HL-60 (cell line): ENCODE measurements at regions not wholly inside any gene's neighbourhood (a gene's known extent, or its start where the extent isn't known, plus 50 kb on each side); places are given as distances from the start of the nearest gene placed in this dataset.
"Not testable (repeated sequence)": the region's sequence is repeated elsewhere in the genome, so short reads cannot be mapped to it uniquely, and the experiment has no call there.

Experiments used
- DNase-seq, 2 experiments: peaks; one replicate each; pipeline ENCODE4 v3.0.0-alpha.2; 2010 to 2020; ENCODE audit warnings: low read depth in 1 of 2, low spot score in 1 of 2
- H3K27ac ChIP-seq: fragments of 250-450 bp; sonication (Bioruptor Pico); replicated peaks from 2 replicates; pipeline ENCODE4 v1.5.1; 2020; ENCODE audit warnings: mild to moderate bottlenecking, moderate library complexity
- H3K27me3 ChIP-seq: fragments of 250-450 bp; sonication (Bioruptor Pico); 2 replicates; pipeline ENCODE4 v1.5.1; 2021; ENCODE audit warnings: mild to moderate bottlenecking, moderate library complexity; ENCODE audit not compliant: insufficient read depth, poor library complexity, severe bottlenecking
- H3K4me3 ChIP-seq: replicated peaks from 2 replicates; pipeline ENCODE4 v1.5.1; 2011; ENCODE audit warnings: mild to moderate bottlenecking, control low read depth, low read length; ENCODE audit not compliant: insufficient read depth
- GABPA ChIP-seq: IDR thresholded peaks from 2 replicates; pipeline ENCODE4 v1.6.1; 2012; ENCODE audit warnings: low read depth
- POLR2AphosphoS5 ChIP-seq: IDR thresholded peaks from 2 replicates; pipeline ENCODE4 v1.6.1; 2012; ENCODE audit warnings: low read depth
- SPI1 ChIP-seq: IDR thresholded peaks from 2 replicates; pipeline ENCODE4 v1.6.1; 2012; ENCODE audit warnings: low read depth, mild to moderate bottlenecking, borderline replicate concordance
- TF ChIP-seq, protein P1 (sequence below): IDR thresholded peaks from 2 replicates; pipeline ENCODE4 v1.6.1; 2012; ENCODE audit warnings: low read depth; ENCODE audit not compliant: insufficient replicate concordance
- TF ChIP-seq, protein P2 (sequence below): IDR thresholded peaks from one replicate; pipeline ENCODE4 v1.5.1; 2011; ENCODE audit warnings: low read length, control low read depth, inconsistent platforms; ENCODE audit not compliant: insufficient read depth

DNA sequence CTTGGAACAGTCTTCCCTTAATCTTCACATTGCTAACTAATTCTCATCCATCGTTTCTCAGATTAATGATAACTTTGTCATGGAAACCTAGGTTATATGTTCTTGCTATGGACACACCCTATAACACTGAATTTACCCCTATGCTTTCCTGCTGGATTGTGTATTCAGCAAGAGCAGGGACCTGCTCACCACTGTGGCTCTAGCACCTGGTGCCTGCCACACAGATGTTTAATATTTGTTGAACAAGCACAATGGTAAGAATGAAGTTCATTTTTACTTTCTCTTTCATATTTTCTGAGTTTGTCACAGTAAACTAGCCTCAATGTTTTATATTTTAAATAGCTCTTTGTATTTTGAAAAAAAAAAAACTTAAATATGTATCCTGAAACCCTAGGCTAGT is 734.0 kb upstream of the DIAPH2 start:
- TF ChIP-seq, protein P1, sequence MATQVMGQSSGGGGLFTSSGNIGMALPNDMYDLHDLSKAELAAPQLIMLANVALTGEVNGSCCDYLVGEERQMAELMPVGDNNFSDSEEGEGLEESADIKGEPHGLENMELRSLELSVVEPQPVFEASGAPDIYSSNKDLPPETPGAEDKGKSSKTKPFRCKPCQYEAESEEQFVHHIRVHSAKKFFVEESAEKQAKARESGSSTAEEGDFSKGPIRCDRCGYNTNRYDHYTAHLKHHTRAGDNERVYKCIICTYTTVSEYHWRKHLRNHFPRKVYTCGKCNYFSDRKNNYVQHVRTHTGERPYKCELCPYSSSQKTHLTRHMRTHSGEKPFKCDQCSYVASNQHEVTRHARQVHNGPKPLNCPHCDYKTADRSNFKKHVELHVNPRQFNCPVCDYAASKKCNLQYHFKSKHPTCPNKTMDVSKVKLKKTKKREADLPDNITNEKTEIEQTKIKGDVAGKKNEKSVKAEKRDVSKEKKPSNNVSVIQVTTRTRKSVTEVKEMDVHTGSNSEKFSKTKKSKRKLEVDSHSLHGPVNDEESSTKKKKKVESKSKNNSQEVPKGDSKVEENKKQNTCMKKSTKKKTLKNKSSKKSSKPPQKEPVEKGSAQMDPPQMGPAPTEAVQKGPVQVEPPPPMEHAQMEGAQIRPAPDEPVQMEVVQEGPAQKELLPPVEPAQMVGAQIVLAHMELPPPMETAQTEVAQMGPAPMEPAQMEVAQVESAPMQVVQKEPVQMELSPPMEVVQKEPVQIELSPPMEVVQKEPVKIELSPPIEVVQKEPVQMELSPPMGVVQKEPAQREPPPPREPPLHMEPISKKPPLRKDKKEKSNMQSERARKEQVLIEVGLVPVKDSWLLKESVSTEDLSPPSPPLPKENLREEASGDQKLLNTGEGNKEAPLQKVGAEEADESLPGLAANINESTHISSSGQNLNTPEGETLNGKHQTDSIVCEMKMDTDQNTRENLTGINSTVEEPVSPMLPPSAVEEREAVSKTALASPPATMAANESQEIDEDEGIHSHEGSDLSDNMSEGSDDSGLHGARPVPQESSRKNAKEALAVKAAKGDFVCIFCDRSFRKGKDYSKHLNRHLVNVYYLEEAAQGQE: no peak
- TF ChIP-seq GABPA: no peak
- TF ChIP-seq POLR2AphosphoS5: no peak
- no peak for TF ChIP-seq SPI1
- TF ChIP-seq, protein P2, sequence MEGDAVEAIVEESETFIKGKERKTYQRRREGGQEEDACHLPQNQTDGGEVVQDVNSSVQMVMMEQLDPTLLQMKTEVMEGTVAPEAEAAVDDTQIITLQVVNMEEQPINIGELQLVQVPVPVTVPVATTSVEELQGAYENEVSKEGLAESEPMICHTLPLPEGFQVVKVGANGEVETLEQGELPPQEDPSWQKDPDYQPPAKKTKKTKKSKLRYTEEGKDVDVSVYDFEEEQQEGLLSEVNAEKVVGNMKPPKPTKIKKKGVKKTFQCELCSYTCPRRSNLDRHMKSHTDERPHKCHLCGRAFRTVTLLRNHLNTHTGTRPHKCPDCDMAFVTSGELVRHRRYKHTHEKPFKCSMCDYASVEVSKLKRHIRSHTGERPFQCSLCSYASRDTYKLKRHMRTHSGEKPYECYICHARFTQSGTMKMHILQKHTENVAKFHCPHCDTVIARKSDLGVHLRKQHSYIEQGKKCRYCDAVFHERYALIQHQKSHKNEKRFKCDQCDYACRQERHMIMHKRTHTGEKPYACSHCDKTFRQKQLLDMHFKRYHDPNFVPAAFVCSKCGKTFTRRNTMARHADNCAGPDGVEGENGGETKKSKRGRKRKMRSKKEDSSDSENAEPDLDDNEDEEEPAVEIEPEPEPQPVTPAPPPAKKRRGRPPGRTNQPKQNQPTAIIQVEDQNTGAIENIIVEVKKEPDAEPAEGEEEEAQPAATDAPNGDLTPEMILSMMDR: no peak

DNA sequence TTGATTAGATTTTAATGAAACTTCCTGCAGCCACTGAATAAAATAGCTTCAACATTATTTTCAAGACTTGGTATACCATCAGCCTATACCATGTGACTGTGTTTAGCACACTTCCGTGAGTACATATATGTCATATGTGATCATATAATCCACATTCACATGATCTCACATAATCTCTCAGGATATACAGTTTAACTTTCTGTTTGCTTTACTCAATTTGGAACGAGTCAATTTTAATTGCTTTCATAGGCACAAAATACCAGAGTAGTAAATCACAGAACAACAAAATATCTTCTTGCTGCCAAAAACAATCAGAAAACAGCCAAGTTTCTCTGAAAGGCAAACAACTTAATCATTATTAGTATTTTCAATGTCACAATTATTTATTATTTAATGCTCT is 731.1 kb upstream of the DIAPH2 start:
- TF ChIP-seq POLR2AphosphoS5 (no peak), SPI1 (no peak), GABPA (no peak)
- Histone ChIP-seq H3K27me3 (no peaks in the 10 kb centered on the region), H3K4me3 (no peak overlapping the region), H3K27ac (no peak overlapping the region)
- DNase-seq: no peak

More for the DNA sequence above, 734.0 kb upstream of the DIAPH2 start:
- H3K27me3 ChIP-seq: no peaks in the 10 kb centered on the region
- H3K27ac ChIP-seq: no peak overlapping the region
- H3K4me3 ChIP-seq: no peak overlapping the region
- no peak for DNase-seq

DNA sequence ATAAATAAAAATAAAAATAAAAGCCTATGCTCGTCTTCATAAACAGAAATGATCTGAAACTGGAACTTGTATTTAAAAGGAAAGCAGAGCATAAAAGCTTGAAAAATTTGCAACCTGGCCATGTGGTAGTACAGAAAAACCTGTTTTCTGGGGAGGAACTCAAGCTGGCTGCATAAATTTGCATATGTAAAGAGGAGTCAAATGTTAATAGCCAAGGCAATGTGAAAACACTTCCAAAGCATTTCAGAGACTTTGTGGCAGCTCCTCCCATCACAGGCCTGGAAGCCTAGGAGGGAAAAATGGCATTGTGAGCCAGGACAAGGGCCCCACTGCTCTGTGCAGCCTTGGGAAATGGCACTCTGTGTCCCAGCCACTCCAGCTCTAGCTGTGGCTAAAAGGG is 727.9 kb upstream of the DIAPH2 start:
- no peak for DNase-seq
- Histone ChIP-seq H3K27me3 (no peaks in the 10 kb centered on the region), H3K4me3 (no peak overlapping the region), H3K27ac (no peak overlapping the region)
- TF ChIP-seq, protein P1: no peak
- TF ChIP-seq SPI1 (no peak), GABPA (no peak), POLR2AphosphoS5 (no peak)
- TF ChIP-seq, protein P2: no peak

DNA sequence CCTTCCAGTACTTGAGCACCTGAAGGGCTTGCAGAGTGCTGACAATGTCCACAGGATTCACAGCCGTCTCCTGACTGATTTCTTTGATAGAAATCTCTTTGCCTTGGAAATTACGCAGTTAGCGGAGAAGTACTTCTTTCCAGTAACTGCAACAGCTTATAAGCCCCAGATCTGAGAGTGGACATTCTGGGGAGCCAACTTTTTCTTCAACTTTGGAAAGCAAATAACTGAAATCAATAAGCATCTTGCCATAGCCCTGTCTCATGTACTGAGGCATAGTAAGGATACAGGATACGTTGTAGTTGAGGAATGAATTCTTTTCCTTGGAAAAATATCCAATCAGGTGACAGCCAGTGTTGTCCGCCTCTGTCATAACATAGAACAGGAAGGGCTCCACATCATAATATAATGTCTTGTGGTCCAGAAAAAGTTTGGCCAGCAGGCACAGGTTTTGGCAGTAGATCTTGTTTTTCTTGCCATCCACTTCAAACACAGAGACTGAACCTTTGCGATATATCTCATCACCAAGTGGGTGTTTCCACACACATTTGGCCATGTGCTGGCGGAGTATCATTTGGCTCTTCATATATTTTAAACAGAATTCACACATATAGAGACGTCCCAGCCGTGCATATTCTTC is 711.1 kb upstream of the DIAPH2 start:
- not testable (repeated sequence) for H3K27me3 ChIP-seq, DNase-seq, H3K4me3 ChIP-seq, H3K27ac ChIP-seq

DNA sequence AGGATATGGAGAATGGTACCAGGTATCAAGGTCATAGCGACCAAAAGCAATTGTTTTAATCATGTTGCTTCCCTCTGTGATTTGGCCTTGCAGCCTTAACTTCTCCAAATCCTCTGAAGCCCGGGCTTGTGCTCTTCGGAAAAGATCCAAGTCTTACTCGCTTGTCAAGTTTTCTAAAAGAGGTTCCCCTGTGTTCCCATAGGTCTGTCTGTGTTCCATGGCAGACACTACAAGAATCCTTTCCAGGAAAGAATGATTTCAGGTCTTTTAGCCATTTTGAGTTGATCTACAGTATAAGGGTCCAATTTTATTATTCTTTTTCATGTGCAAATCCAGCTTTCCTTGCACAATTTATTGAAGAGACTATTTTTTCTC is 710.6 kb upstream of the DIAPH2 start:
- no peak overlapping the region for H3K4me3 ChIP-seq
- H3K27me3 ChIP-seq: no peaks in the 10 kb centered on the region
- no peak for DNase-seq
- H3K27ac ChIP-seq: no peak overlapping the region
- TF ChIP-seq SPI1 (no peak), POLR2AphosphoS5 (no peak)
- TF ChIP-seq, protein P1: no peak
